GM06990 (cell line): ENCODE measurements at regions not wholly inside any gene's neighbourhood (a gene's known extent, or its start where the extent isn't known, plus 50 kb on each side); places are given as distances from the start of the nearest gene placed in this dataset.

ENCODE experiments used
- DNase-seq: peaks from one replicate; pipeline ENCODE4 v3.0.0-alpha.2; 2011; ENCODE audit not compliant: insufficient read length; ENCODE audit errors: extremely low read depth
- H3K27me3 ChIP-seq: replicated peaks from 2 replicates; pipeline ENCODE4 v1.6.0; 2011; ENCODE audit warnings: low read length; ENCODE audit not compliant: control insufficient read depth, insufficient read depth
- H3K36me3 ChIP-seq: 2 replicates; pipeline ENCODE4 v1.5.1; 2011; ENCODE audit warnings: low read length; ENCODE audit not compliant: control insufficient read depth, insufficient read depth
- H3K4me3 ChIP-seq: replicated peaks from 2 replicates; pipeline ENCODE4 v1.5.1; 2011; ENCODE audit warnings: low read depth, mild to moderate bottlenecking, control low read depth, low read length
- CTCF ChIP-seq: IDR thresholded peaks from 2 replicates; pipeline ENCODE4 v1.5.1; 2011; ENCODE audit warnings: low read length, control low read depth, mild to moderate bottlenecking, inconsistent platforms; ENCODE audit not compliant: insufficient read depth, poor library complexity, severe bottlenecking

GRCh38 chr6:117118490-117118889, 146.9 kb upstream of the VGLL2 start:
- Histone ChIP-seq H3K36me3 (no peaks in the 10 kb centered on the region), H3K27me3 (no peaks in the 10 kb centered on the region), H3K4me3 (no peak overlapping the region)
- no peak for DNase-seq
- no peak for TF ChIP-seq CTCF

GRCh38 chr6:117126213-117126612, 139.1 kb upstream of the VGLL2 start:
- no peak for DNase-seq
- Histone ChIP-seq H3K27me3 (no peaks in the 10 kb centered on the region), H3K4me3 (no peak overlapping the region), H3K36me3 (no peaks in the 10 kb centered on the region)
- TF ChIP-seq CTCF, result no peak

- TF ChIP-seq CTCF, result no peak
- no peak overlapping the region for H3K4me3 ChIP-seq
- DNase-seq, result no peak
- H3K27me3 ChIP-seq, result no peaks in the 10 kb centered on the region
- no peaks in the 10 kb centered on the region for H3K36me3 ChIP-seq
Measured at GRCh38 chr6:117128052-117128451, 137.3 kb upstream of the VGLL2 start.

GRCh38 chr6:117130125-117130524, 135.2 kb upstream of the VGLL2 start:
- TF ChIP-seq CTCF, result no peak
- Histone ChIP-seq H3K36me3 (no peaks in the 10 kb centered on the region), H3K4me3 (no peak overlapping the region), H3K27me3 (no peaks in the 10 kb centered on the region)
- no peak for DNase-seq

GRCh38 chr6:117136702-117137101, 128.7 kb upstream of the VGLL2 start:
- TF ChIP-seq CTCF, result no peak
- Histone ChIP-seq H3K4me3 (no peak overlapping the region), H3K27me3 (no peaks in the 10 kb centered on the region), H3K36me3 (no peaks in the 10 kb centered on the region)
- DNase-seq, result no peak

GRCh38 chr6:117137711-117138110, 127.6 kb upstream of the VGLL2 start:
- Histone ChIP-seq H3K4me3 (no peak overlapping the region), H3K36me3 (no peaks in the 10 kb centered on the region), H3K27me3 (no peaks in the 10 kb centered on the region)
- no peak for DNase-seq
- no peak for TF ChIP-seq CTCF
